Stimulated activated CD8-positive, alpha-beta memory T cell treated with anti-CD3 and anti-CD28 coated beads, Interleukin-12 subunit alpha, Interleukin-12 subunit beta, amount 100 ng/mL, for 24 hours (primary cell): ENCODE measurements at regions not wholly inside any gene's neighbourhood (a gene's known extent, or its start where the extent isn't known, plus 50 kb on each side); places are given as distances from the start of the nearest gene placed in this dataset.
"Not testable (repeated sequence)": the region's sequence is repeated elsewhere in the genome, so short reads cannot be mapped to it uniquely, and the experiment has no call there.

Source experiments
- DNase-seq: peaks from one replicate; pipeline ENCODE4 v3.0.0-alpha.2; 2020; ENCODE audit errors: extremely low read depth

GRCh38 chr13:50744116-50744660 is 99.3 kb downstream of the DLEU7 start:
- no peak for DNase-seq

DNA sequence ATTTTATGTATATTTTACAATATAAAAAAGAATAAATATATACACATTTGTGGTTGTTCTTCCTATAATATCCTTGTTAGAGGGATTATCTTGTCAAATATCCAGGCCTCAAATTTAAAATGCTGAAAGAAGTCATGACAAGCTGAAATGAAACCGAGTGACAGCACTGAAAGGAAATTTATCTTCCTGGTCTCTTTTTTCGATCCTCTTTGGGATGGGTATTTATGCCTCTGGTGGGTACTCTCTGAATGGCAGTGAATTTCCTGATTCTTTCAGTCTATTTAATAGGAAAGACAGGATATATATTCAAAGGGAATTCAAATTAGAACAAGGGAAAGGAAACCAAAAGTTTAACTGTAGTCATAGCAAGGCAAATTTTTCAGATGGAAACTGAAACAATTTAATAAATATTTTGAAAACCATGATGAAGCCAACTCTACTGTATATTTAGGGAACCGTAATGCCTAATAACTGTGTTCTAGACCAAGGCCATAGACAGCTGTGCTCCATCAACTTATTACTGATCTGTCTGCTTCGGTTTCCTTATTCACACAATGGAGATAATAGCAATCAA is 97.9 kb downstream of the DLEU7 start:
- no peak for DNase-seq

DNA sequence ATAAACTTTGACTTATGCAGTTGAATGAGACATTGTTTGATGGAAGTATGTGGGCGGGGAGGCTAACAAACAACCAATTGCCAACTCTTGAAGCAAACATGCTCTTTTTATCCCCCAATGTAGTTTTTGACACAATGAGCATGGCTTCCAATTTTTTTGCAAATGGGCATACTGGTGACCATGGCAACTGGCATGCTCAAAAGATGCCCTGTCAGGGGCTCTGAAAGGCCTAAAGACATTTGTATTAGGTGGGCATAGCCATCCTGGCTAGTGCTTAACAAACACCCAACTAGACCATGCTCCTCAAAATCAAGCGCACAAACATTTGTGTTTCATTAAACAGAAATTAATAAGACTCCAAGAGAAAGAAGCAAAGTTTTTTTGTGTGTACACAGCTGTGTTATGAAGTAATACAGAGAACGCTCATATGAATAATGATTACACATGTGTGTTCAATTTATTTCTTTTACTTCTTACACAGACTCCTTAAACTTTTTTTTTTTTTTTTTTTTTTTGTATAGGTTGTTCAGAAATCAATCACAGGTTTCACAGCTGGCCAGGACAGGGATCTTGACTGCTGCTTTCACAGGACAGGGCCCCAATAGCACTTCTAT is 95.6 kb downstream of the DLEU7 start:
- DNase-seq, result no peak

- DNase-seq, result not testable (repeated sequence)
Observed at GRCh38 chr13:50753221-50753620, 90.3 kb downstream of the DLEU7 start.

- not testable (repeated sequence) for DNase-seq
Observed at GRCh38 chr13:50755862-50756685, 87.4 kb downstream of the DLEU7 start.

- no peak for DNase-seq
Observed at GRCh38 chr13:50757008-50757407, 86.5 kb downstream of the DLEU7 start.

GRCh38 chr13:50758796-50759195 is 84.7 kb downstream of the DLEU7 start:
- no peak for DNase-seq

GRCh38 chr13:50760751-50761150 is 82.7 kb downstream of the DLEU7 start:
- DNase-seq, result no peak

DNA sequence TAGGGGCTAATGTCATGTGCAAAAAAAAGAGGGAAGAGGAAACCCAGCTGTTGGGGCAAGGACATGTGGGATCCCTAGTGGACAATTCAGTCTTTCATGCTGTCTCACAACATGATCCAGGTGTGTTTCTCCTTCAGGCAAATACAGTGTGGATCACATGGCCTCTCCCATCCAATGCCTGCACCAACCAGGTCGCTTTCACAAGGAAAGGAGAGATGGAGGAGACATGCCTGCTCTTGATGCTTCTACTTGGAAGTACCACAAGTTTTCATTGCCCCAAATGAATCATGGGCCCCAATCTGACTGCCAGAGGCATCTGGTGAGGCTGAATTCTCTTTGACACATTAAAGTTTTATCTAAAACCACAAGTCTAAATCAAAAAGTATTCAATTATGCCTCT is 82.1 kb downstream of the DLEU7 start:
- no peak for DNase-seq

DNA sequence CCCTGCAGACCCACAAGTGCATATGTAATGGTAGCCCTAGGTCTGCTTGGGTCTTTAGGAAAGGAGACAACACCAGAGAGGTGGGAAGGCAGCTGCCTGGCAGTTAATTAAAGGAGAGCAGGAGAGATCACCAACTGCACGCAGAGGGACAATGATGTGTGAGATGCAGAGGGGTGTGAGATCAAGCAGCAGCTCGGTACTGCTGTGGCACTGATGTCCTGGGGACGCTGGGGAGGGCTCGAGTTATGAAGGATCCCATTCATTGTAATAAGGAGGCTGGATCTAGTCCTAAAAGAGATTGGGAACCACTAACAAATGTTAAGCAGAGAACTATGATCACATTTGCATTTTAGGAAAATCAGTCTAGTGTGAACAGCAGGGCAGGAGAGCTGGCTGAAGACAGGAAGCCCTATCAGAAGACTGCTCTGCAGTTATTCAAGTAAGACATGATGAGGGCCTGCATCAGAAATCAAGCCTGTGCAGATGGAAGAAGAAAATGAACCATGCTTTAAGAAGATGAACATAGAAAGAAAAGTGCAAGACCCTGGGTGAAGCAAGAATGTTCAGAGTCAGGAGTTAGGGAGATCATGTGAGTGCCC is 80.4 kb downstream of the DLEU7 start:
- no peak for DNase-seq

- DNase-seq, result no peak
Observed at GRCh38 chr13:50766013-50766412, 77.5 kb downstream of the DLEU7 start.

GRCh38 chr13:50766695-50767094 is 76.8 kb downstream of the DLEU7 start:
- no peak for DNase-seq

GRCh38 chr13:50772881-50773280 is 70.6 kb downstream of the DLEU7 start:
- DNase-seq, result not testable (repeated sequence)
